ENCODE measurements at regions not wholly inside any gene's neighbourhood (a gene's known extent, or its start where the extent isn't known, plus 50 kb on each side); places are given as distances from the start of the nearest gene placed in this dataset.

DNA sequence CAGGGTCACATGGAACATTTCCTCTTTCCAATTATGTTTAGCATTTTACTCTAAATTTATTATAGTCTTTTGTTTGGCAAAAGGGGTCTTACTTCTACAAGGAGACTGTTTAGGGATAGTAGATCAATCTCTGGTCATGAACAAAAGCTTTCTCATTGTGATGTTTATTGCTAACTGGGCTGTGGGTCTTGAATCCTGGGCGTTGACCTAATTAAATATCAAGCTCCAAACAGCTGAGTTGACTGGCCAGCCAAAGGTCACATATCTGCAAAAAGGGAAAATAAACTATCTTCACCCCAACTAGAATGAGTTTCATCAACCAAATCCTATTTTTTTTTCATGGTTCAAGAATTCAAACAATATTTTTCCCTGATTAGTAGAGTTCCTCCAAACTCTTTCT, 245.4 kb upstream of the TUT7 start:
- Histone ChIP-seq H3K27me3 (ENCODE audit: insufficient read depth, low read length) (no peaks in the 10 kb centered on the region), H3F3A (ENCODE audit: insufficient read depth, low read length) (no peaks in the 10 kb centered on the region), H3K4me2 (ENCODE audit: low read length) (no peak overlapping the region), H3K36me3 (ENCODE audit: insufficient read depth, low read length) (no peaks in the 10 kb centered on the region), H3K9me3 (ENCODE audit: low read length) (no peaks in the 10 kb centered on the region), H2AFZ (ENCODE audit: low read length) (no peak overlapping the region), H3K9ac (ENCODE audit: low read length) (no peak overlapping the region), H3K79me2 (ENCODE audit: insufficient read depth, low read length) (no peaks in the 10 kb centered on the region), H3K27ac (ENCODE audit: low read depth, low read length, poor library complexity, severe bottlenecking) (no peak overlapping the region), H3K9me2 (ENCODE audit: low read depth, low read length) (no peaks in the 10 kb centered on the region), H4K20me1 (ENCODE audit: insufficient read depth, low read length) (no peaks in the 10 kb centered on the region), H3K4me1 (ENCODE audit: insufficient read depth, low read length, severe bottlenecking) (no peaks in the 10 kb centered on the region), H3K4me3 (ENCODE audit: low read depth, low read length, poor library complexity, severe bottlenecking) (no peak overlapping the region)
- TF ChIP-seq, protein P1, sequence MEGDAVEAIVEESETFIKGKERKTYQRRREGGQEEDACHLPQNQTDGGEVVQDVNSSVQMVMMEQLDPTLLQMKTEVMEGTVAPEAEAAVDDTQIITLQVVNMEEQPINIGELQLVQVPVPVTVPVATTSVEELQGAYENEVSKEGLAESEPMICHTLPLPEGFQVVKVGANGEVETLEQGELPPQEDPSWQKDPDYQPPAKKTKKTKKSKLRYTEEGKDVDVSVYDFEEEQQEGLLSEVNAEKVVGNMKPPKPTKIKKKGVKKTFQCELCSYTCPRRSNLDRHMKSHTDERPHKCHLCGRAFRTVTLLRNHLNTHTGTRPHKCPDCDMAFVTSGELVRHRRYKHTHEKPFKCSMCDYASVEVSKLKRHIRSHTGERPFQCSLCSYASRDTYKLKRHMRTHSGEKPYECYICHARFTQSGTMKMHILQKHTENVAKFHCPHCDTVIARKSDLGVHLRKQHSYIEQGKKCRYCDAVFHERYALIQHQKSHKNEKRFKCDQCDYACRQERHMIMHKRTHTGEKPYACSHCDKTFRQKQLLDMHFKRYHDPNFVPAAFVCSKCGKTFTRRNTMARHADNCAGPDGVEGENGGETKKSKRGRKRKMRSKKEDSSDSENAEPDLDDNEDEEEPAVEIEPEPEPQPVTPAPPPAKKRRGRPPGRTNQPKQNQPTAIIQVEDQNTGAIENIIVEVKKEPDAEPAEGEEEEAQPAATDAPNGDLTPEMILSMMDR (IDR thresholded peaks at IDR 0.05; ENCODE audit: low read length): no peak
- no peak for TF ChIP-seq EZH2 (IDR thresholded peaks at IDR 0.05; ENCODE audit: borderline replicate concordance, low read length)

DNA sequence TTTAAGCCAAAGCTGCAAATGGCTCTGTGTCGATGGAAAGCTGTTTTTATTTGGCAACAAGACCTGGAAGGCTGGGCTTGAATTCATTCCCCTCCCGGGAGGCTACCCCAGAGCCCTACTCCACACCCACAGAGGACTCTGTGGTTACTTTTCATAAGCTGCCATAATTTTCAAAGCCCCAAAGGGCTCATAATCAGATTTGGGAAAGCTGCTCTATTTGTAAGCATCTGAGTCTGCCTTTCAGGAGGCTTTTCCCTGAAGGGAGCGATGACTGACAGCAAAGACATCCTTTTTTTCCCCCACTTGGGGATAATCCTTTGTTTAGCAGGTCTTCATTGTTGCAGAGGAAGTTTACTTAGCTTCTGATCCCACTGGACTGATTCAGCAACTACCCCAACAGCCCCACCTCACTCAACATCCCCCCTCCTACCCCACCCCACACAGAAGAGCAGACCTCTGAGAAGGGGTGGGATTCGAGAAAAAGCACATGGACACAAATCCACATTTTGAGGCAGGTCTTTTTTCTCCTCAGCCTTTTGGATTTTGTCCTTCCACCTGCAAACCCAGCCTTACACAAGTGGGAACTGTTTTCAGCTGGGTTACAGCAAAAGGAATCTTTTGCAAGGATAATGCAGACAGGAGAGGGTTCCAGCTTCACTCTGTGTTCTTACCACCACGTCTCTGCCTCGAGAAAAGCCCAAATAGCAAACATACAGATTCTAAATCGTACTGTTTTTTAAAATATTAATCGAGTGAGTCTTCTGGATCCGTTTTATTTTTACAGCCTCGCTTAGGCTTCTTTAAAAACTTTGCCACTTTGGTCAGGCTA, 244.4 kb upstream of the TUT7 start:
- no peak overlapping the region for H3K4me3 ChIP-seq (ENCODE audit: low read depth, low read length, poor library complexity, severe bottlenecking)
- H2AFZ ChIP-seq (ENCODE audit: low read length): no peak overlapping the region
- H3K9me3 ChIP-seq (ENCODE audit: low read length): no peaks in the 10 kb centered on the region
- H3K4me1 ChIP-seq (ENCODE audit: insufficient read depth, low read length, severe bottlenecking): no peaks in the 10 kb centered on the region
- no peak for TF ChIP-seq EZH2 (IDR thresholded peaks at IDR 0.05; ENCODE audit: borderline replicate concordance, low read length)
- TF ChIP-seq, protein P1 (IDR thresholded peaks at IDR 0.05; ENCODE audit: low read length): no peak
- H3K36me3 ChIP-seq (ENCODE audit: insufficient read depth, low read length): no peaks in the 10 kb centered on the region
- no peaks in the 10 kb centered on the region for H3F3A ChIP-seq (ENCODE audit: insufficient read depth, low read length)
- no peak overlapping the region for H3K27ac ChIP-seq (ENCODE audit: low read depth, low read length, poor library complexity, severe bottlenecking)
- H3K27me3 ChIP-seq (ENCODE audit: insufficient read depth, low read length): no peaks in the 10 kb centered on the region
- H3K9me2 ChIP-seq (ENCODE audit: low read depth, low read length): no peaks in the 10 kb centered on the region
- no peak overlapping the region for H3K4me2 ChIP-seq (ENCODE audit: low read length)
- H3K79me2 ChIP-seq (ENCODE audit: insufficient read depth, low read length): no peaks in the 10 kb centered on the region
- H3K9ac ChIP-seq (ENCODE audit: low read length): no peak overlapping the region
- H4K20me1 ChIP-seq (ENCODE audit: insufficient read depth, low read length): no peaks in the 10 kb centered on the region

DNA sequence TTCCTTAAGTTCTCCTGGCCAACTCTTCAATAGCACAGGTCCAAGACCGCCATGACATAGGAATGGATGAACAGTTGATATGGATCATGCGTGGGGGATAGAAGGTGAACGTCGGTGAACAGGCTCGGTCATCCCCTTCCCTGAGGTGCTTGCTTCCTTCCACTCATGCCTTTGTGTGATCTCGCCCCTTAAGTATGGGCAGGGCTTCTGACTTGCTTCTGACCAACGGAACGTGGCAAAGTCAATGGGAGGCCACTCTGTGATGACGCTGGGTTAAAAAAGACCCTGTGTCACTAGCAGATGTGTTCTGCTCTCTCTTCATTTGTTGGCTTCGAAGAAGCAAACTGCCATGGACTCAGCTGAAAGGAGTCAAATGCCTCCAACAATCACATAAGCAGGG, 240.5 kb upstream of the TUT7 start:
- Histone ChIP-seq H3K4me1 (ENCODE audit: insufficient read depth, low read length, severe bottlenecking) (no peaks in the 10 kb centered on the region), H3F3A (ENCODE audit: insufficient read depth, low read length) (no peaks in the 10 kb centered on the region), H3K9me2 (ENCODE audit: low read depth, low read length) (no peaks in the 10 kb centered on the region), H3K4me3 (ENCODE audit: low read depth, low read length, poor library complexity, severe bottlenecking) (no peak overlapping the region), H3K4me2 (ENCODE audit: low read length) (no peak overlapping the region), H3K9ac (ENCODE audit: low read length) (no peak overlapping the region), H3K27me3 (ENCODE audit: insufficient read depth, low read length) (no peaks in the 10 kb centered on the region), H3K36me3 (ENCODE audit: insufficient read depth, low read length) (no peaks in the 10 kb centered on the region), H2AFZ (ENCODE audit: low read length) (no peak overlapping the region), H3K27ac (ENCODE audit: low read depth, low read length, poor library complexity, severe bottlenecking) (no peak overlapping the region), H3K9me3 (ENCODE audit: low read length) (no peaks in the 10 kb centered on the region), H3K79me2 (ENCODE audit: insufficient read depth, low read length) (no peaks in the 10 kb centered on the region), H4K20me1 (ENCODE audit: insufficient read depth, low read length) (no peaks in the 10 kb centered on the region)
- TF ChIP-seq, protein P1 (IDR thresholded peaks at IDR 0.05; ENCODE audit: low read length): no peak
- no peak for TF ChIP-seq EZH2 (IDR thresholded peaks at IDR 0.05; ENCODE audit: borderline replicate concordance, low read length)

All from OCI-LY1 (cell line).